ENCODE measurements at regions not wholly inside any gene's neighbourhood (a gene's known extent, or its start where the extent isn't known, plus 50 kb on each side); places are given as distances from the start of the nearest gene placed in this dataset.
A peak's percentile ranks its signal among the peaks of the same experiment; 100 is the strongest.

- no peaks in the 10 kb centered on the region for H3K4me1 ChIP-seq
- H3K4me3 ChIP-seq, result no peak overlapping the region
- no peaks in the 10 kb centered on the region for H3K36me3 ChIP-seq
- peaks cover 0 to 6% of the 10 kb centered on the region in 2 donors for H3K9me3 ChIP-seq
- TF ChIP-seq CTCF (IDR thresholded peaks at IDR 0.05), result no peak
- H3K27ac ChIP-seq, result no peak overlapping the region
- no peak for DNase-seq (ENCODE audit: low spot score)
- H3K27me3 ChIP-seq, result no peaks in the 10 kb centered on the region
Measured at GRCh38 chr5:2320611-2321010, 430.9 kb downstream of the IRX2 start.

GRCh38 chr5:2317540-2317939, 433.9 kb downstream of the IRX2 start:
- no peak for TF ChIP-seq CTCF (IDR thresholded peaks at IDR 0.05)
- no peak overlapping the region for H3K27ac ChIP-seq
- H3K4me1 ChIP-seq, result no peaks in the 10 kb centered on the region
- peak; percentile 46 for DNase-seq (ENCODE audit: low spot score)
- no peaks in the 10 kb centered on the region for H3K27me3 ChIP-seq
- H3K36me3 ChIP-seq, result no peaks in the 10 kb centered on the region
- H3K9me3 ChIP-seq, result peaks cover 0 to 12% of the 10 kb centered on the region in 2 donors
- H3K4me3 ChIP-seq, result no peak overlapping the region

- peaks cover 0 to 12% of the 10 kb centered on the region in 2 donors for H3K9me3 ChIP-seq
- H3K4me3 ChIP-seq, result no peak overlapping the region
- H3K27ac ChIP-seq, result no peak overlapping the region
- no peaks in the 10 kb centered on the region for H3K27me3 ChIP-seq
- H3K36me3 ChIP-seq, result no peaks in the 10 kb centered on the region
- TF ChIP-seq CTCF (IDR thresholded peaks at IDR 0.05), result no peak
- no peaks in the 10 kb centered on the region for H3K4me1 ChIP-seq
- no peak for DNase-seq (ENCODE audit: low spot score)
Measured at GRCh38 chr5:2311851-2312250, 429.1 kb upstream of the IRX4 start.

- DNase-seq (ENCODE audit: low spot score), result no peak
- TF ChIP-seq CTCF (IDR thresholded peaks at IDR 0.05), result no peak
Measured at GRCh38 chr5:2310946-2311345, 428.2 kb upstream of the IRX4 start.

GRCh38 chr5:2307631-2308030, 424.9 kb upstream of the IRX4 start:
- Histone ChIP-seq H3K4me1 (no peaks in the 10 kb centered on the region), H3K9me3 (no peaks in the 10 kb centered on the region), H3K27me3 (no peaks in the 10 kb centered on the region), H3K27ac (no peak overlapping the region), H3K4me3 (no peak overlapping the region), H3K36me3 (no peaks in the 10 kb centered on the region)
- TF ChIP-seq CTCF (IDR thresholded peaks at IDR 0.05), result no peak
- DNase-seq (ENCODE audit: low spot score), result no peak

More at GRCh38 chr5:2310946-2311345, 428.2 kb upstream of the IRX4 start:
- H3K4me1 ChIP-seq, result no peaks in the 10 kb centered on the region
- H3K4me3 ChIP-seq, result no peak overlapping the region
- H3K27ac ChIP-seq, result no peak overlapping the region
- no peaks in the 10 kb centered on the region for H3K36me3 ChIP-seq
- peaks cover 0 to 10% of the 10 kb centered on the region in 2 donors for H3K9me3 ChIP-seq
- no peaks in the 10 kb centered on the region for H3K27me3 ChIP-seq

- Histone ChIP-seq H3K4me1 (no peaks in the 10 kb centered on the region), H3K9me3 (no peaks in the 10 kb centered on the region), H3K36me3 (no peaks in the 10 kb centered on the region), H3K27me3 (no peaks in the 10 kb centered on the region), H3K4me3 (no peak overlapping the region), H3K27ac (no peak overlapping the region)
- DNase-seq (ENCODE audit: low spot score), result no peak
- TF ChIP-seq CTCF (IDR thresholded peaks at IDR 0.05), result no peak
Measured at GRCh38 chr5:2306711-2307110, 424.0 kb upstream of the IRX4 start.
